OCI-LY3 (cell line): ENCODE measurements at regions not wholly inside any gene's neighbourhood (a gene's known extent, or its start where the extent isn't known, plus 50 kb on each side); places are given as distances from the start of the nearest gene placed in this dataset.

Source experiments
- EZH2phosphoT487 ChIP-seq: fragments of 200-600 bp; shearing (Covaris generic); IDR thresholded peaks from 2 replicates; pipeline ENCODE4 v1.6.1; 2018; ENCODE audit warnings: antibody characterized with exemption, mixed run types, low read depth
- TF ChIP-seq, protein P1 (sequence below): fragments of 200-600, 300-600 bp; sonication (generic); IDR thresholded peaks from 2 replicates; pipeline ENCODE4 v1.5.1; 2014; ENCODE audit warnings: antibody characterized with exemption, low read length, low read depth

GRCh38 chr10:28942012-28942411 lies 264.7 kb downstream of the BAMBI start:
- TF ChIP-seq, protein P1, sequence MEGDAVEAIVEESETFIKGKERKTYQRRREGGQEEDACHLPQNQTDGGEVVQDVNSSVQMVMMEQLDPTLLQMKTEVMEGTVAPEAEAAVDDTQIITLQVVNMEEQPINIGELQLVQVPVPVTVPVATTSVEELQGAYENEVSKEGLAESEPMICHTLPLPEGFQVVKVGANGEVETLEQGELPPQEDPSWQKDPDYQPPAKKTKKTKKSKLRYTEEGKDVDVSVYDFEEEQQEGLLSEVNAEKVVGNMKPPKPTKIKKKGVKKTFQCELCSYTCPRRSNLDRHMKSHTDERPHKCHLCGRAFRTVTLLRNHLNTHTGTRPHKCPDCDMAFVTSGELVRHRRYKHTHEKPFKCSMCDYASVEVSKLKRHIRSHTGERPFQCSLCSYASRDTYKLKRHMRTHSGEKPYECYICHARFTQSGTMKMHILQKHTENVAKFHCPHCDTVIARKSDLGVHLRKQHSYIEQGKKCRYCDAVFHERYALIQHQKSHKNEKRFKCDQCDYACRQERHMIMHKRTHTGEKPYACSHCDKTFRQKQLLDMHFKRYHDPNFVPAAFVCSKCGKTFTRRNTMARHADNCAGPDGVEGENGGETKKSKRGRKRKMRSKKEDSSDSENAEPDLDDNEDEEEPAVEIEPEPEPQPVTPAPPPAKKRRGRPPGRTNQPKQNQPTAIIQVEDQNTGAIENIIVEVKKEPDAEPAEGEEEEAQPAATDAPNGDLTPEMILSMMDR: no peak
- TF ChIP-seq EZH2phosphoT487: no peak
